Ammon's horn (tissue), 1 donor: ENCODE measurements at regions not wholly inside any gene's neighbourhood (a gene's known extent, or its start where the extent isn't known, plus 50 kb on each side); places are given as distances from the start of the nearest gene placed in this dataset.

ENCODE experiments used
- DNase-seq: peaks from one replicate; pipeline ENCODE4 v3.0.0-alpha.2; 2016; ENCODE audit warnings: low spot score

- DNase-seq: no peak
These were observed 278.3 kb downstream of the SEC14L1 start for GRCh38 chr17:77419095-77419494.

DNA sequence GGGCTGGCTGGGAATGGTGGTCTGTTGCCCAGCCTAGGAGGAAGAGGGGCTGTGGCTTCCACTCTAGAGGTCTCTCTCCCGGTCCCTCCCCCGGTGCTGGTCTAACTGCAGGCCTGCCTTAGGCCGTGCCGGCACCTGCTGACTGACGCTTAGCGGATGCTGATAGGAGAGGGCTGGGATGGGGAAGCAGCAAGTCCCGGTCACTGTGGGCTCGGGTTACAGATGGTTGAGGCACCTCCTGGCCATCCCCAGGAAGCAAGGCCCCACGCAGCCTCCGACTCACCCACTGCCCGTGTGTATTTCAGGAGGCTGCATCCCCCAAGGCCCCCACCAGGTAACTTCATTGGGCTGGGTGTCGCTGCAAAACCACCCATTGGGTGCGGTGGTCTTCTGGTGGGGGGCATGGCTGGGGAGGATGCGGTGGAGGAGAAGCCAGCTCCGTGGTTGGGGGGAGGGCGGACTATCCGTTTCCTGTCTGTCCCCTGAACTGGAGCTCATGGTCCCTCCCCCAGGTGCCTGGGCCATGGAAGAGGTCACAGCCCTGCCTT, 278.9 kb downstream of the SEC14L1 start:
- DNase-seq: no peak

GRCh38 chr17:77420095-77420803, 279.5 kb downstream of the SEC14L1 start:
- DNase-seq: no peak

DNA sequence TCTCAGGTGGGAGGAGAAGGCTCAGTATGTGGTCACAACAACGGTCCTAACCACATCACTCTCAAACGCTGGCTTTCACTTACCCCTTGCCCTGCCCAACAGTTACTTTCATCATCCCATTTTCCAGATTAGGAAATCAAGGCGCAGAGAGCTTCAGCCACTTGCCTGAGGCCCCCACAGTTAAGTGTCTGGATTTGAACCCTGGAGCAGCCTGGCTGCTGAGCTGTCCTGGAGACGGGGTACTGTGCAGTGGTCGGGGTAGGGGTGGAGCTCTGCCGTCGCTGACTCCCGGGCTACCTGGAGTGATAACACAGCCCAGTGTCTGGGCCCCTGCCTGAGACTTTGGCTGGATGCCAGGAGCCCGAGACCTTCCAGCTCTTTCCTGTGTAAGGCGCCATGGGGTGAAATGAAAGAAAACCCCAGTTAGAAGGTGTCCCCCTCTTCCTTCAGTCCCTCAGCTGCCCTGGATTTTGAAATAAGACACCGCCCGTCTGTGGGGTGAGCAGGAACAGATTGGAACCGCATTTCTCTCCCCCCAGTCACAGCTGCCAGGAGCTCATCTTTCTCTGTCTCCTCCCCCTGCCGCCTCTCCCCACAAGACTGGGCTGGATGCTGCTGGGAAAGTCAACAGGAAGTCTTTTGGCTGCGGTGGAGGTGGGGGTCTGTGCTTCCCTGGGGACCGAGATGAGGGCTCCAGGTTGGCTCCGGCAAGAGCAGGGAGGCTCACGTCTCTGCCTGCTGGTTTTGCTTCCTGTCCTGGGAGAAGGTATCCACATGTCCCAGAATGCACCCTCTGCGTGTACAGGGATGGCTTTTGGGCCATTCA, 280.2 kb downstream of the SEC14L1 start:
- DNase-seq: no peak

DNA sequence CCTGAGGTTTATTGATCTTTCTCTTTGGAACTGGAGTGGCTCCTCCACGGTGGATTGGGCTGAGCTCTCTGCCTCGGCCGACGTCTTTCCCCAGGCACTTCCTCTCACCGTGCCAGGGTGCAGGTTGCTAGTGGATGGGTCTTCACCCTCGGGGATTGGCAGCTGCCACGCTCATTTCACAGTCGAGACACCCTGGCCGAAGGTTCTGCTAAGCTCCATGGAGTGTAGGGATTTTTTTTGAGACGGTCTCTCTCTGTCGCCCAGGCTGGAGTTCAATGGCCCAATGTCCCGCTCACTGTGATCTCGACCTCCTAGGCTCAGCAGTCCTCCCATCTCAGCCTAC, 280.8 kb downstream of the SEC14L1 start:
- no peak for DNase-seq

DNA sequence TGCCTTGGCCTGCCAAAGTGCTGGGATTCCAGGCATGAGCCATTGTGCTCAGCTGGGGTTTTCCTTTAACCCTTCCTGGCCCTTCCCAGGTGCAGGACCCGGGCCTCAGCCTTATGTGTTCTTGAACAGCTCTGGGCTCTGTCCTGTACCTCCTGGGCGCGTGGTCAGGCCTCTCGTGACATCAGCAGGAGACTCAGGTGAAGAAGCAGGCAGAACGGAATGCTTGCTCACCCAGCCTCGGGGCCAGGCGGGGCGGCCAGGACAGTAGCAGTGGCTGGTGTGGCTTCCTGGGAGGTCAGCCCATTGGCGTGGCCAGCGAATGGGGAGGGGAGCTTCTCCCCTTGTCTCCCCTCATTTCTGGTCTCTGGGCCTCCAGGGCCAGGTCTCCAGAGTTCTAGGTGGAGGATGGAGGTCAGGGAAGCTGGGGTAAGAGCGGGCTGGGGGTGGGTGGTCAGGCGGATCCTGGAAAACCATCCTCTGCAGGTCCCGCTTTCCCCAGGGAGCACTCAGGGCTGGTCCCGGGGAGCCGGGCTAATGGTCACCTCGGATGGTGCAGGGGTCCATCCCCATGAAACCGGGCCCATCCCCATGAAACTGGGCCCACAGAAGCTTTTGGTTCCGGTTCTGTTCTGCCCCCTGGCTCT, 281.5 kb downstream of the SEC14L1 start:
- DNase-seq: no peak

GRCh38 chr17:77422748-77423113, 282.0 kb downstream of the SEC14L1 start:
- DNase-seq: no peak

- peak; percentile 77 for DNase-seq
These were observed 283.1 kb downstream of the SEC14L1 start for GRCh38 chr17:77423589-77424451.

DNA sequence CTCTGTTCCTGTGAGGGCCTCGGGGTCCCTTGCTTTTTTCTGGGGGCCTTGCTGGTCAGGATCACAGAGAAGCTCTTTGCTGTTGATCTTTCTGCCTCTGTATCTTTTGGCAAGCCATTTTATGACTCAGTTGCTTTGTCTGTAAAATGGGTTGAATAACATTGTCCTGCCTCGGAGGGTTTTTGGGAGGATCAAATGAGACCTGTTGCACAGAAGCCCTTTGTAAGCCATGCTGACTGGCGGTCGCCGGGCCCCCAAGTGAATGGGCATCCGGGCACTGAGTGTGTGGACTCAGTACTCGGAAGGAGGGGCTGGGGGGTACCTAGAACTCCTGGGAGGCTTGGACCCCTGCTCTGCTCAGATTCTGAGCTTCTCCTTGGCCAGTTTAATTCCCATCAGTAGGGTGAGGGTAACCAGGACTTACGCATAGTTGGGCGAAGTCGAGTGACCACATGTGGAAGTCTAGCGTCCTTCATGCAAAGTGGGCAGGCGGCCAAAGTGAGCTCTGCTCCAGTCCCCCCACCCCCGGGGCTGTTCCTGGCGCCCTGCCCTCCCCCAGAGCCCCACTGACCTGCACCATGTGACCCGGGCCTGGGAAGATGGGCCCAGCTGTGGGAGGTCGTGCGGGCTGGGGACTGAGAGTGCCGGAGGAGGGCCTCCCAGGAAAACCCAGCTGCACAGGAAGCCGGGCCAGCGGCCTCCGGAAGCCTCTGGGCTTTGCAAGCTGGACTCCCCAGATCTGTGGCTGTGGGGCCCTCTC, 284.0 kb downstream of the SEC14L1 start:
- DNase-seq: peak; percentile 82

GRCh38 chr17:77425348-77425747, 284.6 kb downstream of the SEC14L1 start:
- DNase-seq: no peak

DNA sequence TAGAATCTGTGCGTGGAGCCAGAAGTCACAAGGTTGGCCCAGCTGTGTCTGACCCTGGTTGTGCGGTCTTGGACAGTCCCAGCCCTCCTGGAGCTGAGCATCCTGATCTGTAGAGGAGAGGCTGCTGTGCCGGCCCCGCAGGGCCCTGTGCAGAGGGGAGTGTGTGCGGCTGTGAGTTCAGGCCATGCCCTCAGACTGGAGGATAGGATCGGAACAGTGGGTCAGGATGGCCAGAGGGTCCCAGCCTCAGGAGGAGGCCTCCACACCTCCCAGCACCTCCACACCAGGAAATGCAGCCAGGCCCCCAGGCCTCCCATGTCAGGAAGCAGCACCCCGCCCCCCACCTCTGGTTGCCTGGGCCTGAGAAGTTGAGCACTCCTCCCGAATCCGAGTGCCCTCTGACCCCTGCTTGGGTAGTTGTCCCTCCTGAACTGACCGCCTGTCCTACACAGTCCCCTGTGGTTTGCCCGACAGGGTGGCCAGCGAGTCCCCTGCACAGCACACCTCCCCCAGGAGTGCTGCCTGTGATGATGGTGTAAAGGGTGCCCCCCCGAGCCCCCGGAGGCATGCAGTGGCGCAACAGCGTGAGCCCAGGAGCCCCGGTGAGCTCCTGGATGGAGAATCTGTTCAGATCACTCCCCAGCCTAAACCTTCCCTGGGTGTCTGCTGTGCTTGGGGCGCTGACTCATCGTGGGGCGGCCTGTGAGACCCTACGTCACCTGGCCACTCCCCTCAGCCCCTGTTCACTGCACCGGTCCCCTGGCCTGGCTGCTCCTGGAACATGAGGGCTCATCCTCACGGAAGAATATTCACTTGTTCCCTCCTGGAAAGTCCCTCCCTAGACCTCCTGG, 285.2 kb downstream of the SEC14L1 start:
- DNase-seq: no peak

DNA sequence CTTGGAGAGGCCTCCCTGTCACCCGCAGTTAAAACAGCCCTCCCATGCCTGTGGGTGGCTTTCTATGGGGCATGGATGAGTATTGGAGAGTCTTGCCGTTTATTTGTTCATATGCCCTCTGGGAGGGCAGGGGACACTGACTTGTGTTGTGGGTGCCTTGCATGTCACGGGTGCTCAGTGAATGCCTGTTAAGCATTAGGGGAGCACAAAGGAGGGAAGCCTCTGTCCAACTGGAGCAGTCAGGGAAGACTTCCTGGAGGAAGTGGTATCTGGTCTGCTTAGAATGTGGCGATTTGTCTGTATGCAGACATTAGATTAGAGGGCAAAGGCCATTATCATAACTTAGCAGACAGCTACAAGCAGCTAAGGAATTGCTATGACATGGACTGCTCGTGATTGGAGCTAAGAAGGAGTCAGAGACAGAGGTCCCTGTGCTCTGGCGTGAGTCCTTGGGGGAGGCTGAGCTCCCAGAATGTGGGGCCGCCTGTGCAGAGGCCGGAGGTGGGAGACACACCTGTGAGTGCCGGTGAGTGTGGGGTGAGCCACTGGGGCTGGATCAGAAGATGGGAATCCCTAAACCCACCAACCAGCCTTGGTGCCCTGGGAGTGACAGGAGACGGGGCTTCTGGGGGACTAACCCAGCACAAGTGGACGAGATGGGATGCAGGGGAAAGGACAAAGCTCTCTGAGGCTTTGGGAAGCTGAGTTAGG, 286.1 kb downstream of the SEC14L1 start:
- DNase-seq: no peak

- no peak for DNase-seq
These were observed 286.7 kb downstream of the SEC14L1 start for GRCh38 chr17:77427391-77427991.

GRCh38 chr17:77428020-77428748, 287.4 kb downstream of the SEC14L1 start:
- DNase-seq: peak; percentile 63

GRCh38 chr17:77428749-77429368, 288.1 kb downstream of the SEC14L1 start:
- DNase-seq: no peak

- peak; percentile 53 for DNase-seq
These were observed 288.7 kb downstream of the SEC14L1 start for GRCh38 chr17:77429369-77429968.

DNA sequence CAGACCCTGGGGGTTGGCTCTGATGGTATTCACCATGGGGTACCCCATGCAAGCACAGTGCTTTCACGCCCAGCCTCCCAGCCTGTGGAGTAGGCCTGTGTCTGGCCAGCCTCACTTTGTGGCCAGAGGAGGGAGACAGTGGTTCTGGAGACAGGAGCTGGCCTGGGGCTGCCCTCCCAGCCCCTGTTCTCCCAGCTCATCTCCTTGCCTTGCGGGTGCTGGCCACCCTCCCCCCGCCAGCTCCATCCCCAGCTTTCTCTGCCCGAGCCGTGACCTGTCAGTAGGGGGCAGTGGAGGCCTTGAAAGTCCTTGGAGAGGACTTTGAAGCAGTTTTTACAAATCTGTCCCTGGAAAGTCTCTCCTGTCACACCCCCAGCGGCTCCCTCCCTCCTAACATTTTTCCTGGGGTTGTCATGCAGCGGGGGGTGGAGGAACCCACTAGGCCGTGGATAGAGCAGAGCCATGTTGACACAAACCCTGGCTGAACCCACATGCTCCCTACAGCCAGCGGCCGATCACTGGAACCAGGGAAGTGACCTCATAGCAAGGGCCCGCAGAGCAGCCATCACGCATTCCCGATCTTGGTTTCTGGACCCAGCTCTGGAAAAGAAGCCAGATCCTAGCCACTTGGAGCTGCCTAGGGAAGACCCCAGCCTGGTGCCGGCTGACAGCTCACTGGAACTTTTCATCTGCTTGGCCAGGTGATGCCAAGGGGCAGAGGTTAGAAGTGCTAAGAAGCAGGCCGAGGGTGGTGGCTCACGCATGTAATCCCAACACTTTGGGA, 289.4 kb downstream of the SEC14L1 start:
- peak; percentile 84 for DNase-seq
